ENCODE measurements at regions not wholly inside any gene's neighbourhood (a gene's known extent, or its start where the extent isn't known, plus 50 kb on each side); places are given as distances from the start of the nearest gene placed in this dataset.
"Not testable (repeated sequence)": the region's sequence is repeated elsewhere in the genome, so short reads cannot be mapped to it uniquely, and the experiment has no call there.

GRCh38 chr22:48820481-48821345 is 1007.0 kb downstream of the BRD1 start:
- TF ChIP-seq CTCF (IDR thresholded peaks at IDR 0.05; ENCODE audit: control insufficient read depth, extremely low read depth, insufficient read depth), result no peak
- no peak overlapping the region for H3K4me3 ChIP-seq (ENCODE audit: low read depth, low read length)
- DNase-seq (ENCODE audit: low read depth), result no peak

GRCh38 chr22:48819961-48820360 is 1007.7 kb downstream of the BRD1 start:
- no peak for DNase-seq (ENCODE audit: low read depth)
- TF ChIP-seq CTCF (IDR thresholded peaks at IDR 0.05; ENCODE audit: control insufficient read depth, extremely low read depth, insufficient read depth), result no peak
- no peak overlapping the region for H3K4me3 ChIP-seq (ENCODE audit: low read depth, low read length)

- no peak for TF ChIP-seq CTCF (IDR thresholded peaks at IDR 0.05; ENCODE audit: control insufficient read depth, extremely low read depth, insufficient read depth)
These were observed 1008.4 kb downstream of the BRD1 start for GRCh38 chr22:48819232-48819631.

GRCh38 chr22:48817491-48817890 is 1010.2 kb downstream of the BRD1 start:
- DNase-seq (ENCODE audit: low read depth), result not testable (repeated sequence)

More at GRCh38 chr22:48819232-48819631, 1008.4 kb downstream of the BRD1 start:
- DNase-seq (ENCODE audit: low read depth), result no peak
- no peak overlapping the region for H3K4me3 ChIP-seq (ENCODE audit: low read depth, low read length)

GRCh38 chr22:48811885-48812284 is 1015.8 kb downstream of the BRD1 start:
- DNase-seq (ENCODE audit: low read depth), result no peak
- TF ChIP-seq CTCF (IDR thresholded peaks at IDR 0.05; ENCODE audit: control insufficient read depth, extremely low read depth, insufficient read depth), result no peak
- H3K4me3 ChIP-seq (ENCODE audit: low read depth, low read length), result no peak overlapping the region

More at GRCh38 chr22:48817491-48817890, 1010.2 kb downstream of the BRD1 start:
- not testable (repeated sequence) for H3K4me3 ChIP-seq (ENCODE audit: low read depth, low read length)

- no peak overlapping the region for H3K4me3 ChIP-seq (ENCODE audit: low read depth, low read length)
- no peak for TF ChIP-seq CTCF (IDR thresholded peaks at IDR 0.05; ENCODE audit: control insufficient read depth, extremely low read depth, insufficient read depth)
- no peak for DNase-seq (ENCODE audit: low read depth)
These were observed 1019.4 kb downstream of the BRD1 start for GRCh38 chr22:48808038-48808960.

- TF ChIP-seq CTCF (IDR thresholded peaks at IDR 0.05; ENCODE audit: control insufficient read depth, extremely low read depth, insufficient read depth), result no peak
- DNase-seq (ENCODE audit: low read depth), result no peak
- H3K4me3 ChIP-seq (ENCODE audit: low read depth, low read length), result no peak overlapping the region
These were observed 1020.5 kb downstream of the BRD1 start for GRCh38 chr22:48807155-48807554.
